Activated CD4-positive, alpha-beta T cell treated with anti-CD3 and anti-CD28 coated beads, Interleukin-2, amount 50 U/mL, for 48 hours (primary cell): ENCODE measurements at regions not wholly inside any gene's neighbourhood (a gene's known extent, or its start where the extent isn't known, plus 50 kb on each side); places are given as distances from the start of the nearest gene placed in this dataset.
"Not testable (repeated sequence)": the region's sequence is repeated elsewhere in the genome, so short reads cannot be mapped to it uniquely, and the experiment has no call there.

Experiments used
- DNase-seq, 2 experiments: peaks; one replicate each; pipeline ENCODE4 v3.0.0-alpha.2; 2020

GRCh38 chr12:123061441-123062205, 81.1 kb downstream of the ARL6IP4 start:
- DNase-seq: no peak

GRCh38 chr12:123059500-123059899, 79.0 kb downstream of the ARL6IP4 start:
- no peak for DNase-seq

GRCh38 chr12:123058980-123059379, 78.5 kb downstream of the ARL6IP4 start:
- DNase-seq: no peak

GRCh38 chr12:123058481-123058880, 78.0 kb downstream of the ARL6IP4 start:
- DNase-seq: no peak

GRCh38 chr12:123057513-123058265, 77.2 kb downstream of the ARL6IP4 start:
- no peak for DNase-seq

GRCh38 chr12:123056709-123057108, 76.2 kb downstream of the ARL6IP4 start:
- DNase-seq: no peak

- no peak for DNase-seq
These were observed 75.6 kb downstream of the ARL6IP4 start for GRCh38 chr12:123056053-123056452.

GRCh38 chr12:123055281-123055766, 74.8 kb downstream of the ARL6IP4 start:
- DNase-seq: no peak

GRCh38 chr12:123054371-123054770, 73.9 kb downstream of the ARL6IP4 start:
- DNase-seq: no peak

- DNase-seq: no peak
These were observed 71.1 kb downstream of the ARL6IP4 start for GRCh38 chr12:123051556-123051955.

- no peak for DNase-seq
These were observed 70.4 kb downstream of the ARL6IP4 start for GRCh38 chr12:123050913-123051312.

GRCh38 chr12:123050331-123050831, 69.9 kb downstream of the ARL6IP4 start:
- no peak for DNase-seq

- DNase-seq: no peak
These were observed 69.1 kb downstream of the ARL6IP4 start for GRCh38 chr12:123049398-123050240.

GRCh38 chr12:123047892-123048291, 67.4 kb downstream of the ARL6IP4 start:
- DNase-seq: not testable (repeated sequence)

- no peak for DNase-seq
These were observed 66.8 kb downstream of the ARL6IP4 start for GRCh38 chr12:123047289-123047688.

- no peak for DNase-seq
These were observed 66.0 kb downstream of the ARL6IP4 start for GRCh38 chr12:123046431-123046830.

- DNase-seq: no peak
These were observed 65.2 kb downstream of the ARL6IP4 start for GRCh38 chr12:123045678-123046077.

- DNase-seq: no peak
These were observed 63.9 kb downstream of the ARL6IP4 start for GRCh38 chr12:123044351-123044750.

GRCh38 chr12:123043536-123044001, 63.1 kb downstream of the ARL6IP4 start:
- DNase-seq: peak; percentile 76 to 82

GRCh38 chr12:123042833-123043232, 62.4 kb downstream of the ARL6IP4 start:
- DNase-seq: no peak

GRCh38 chr12:123041811-123042655, 61.6 kb downstream of the ARL6IP4 start:
- DNase-seq: no peak

GRCh38 chr12:123041042-123041531, 60.6 kb downstream of the ARL6IP4 start:
- DNase-seq: no peak
